K562 (cell line): ENCODE measurements at regions not wholly inside any gene's neighbourhood (a gene's known extent, or its start where the extent isn't known, plus 50 kb on each side); places are given as distances from the start of the nearest gene placed in this dataset.

Experiments
- ID3 ChIP-seq, 2 experiments: fragments of 250-450 bp in 1 of 2; fragments of 450-650 bp in 1 of 2; sonication (Bioruptor Pico) in 1 of 2; IDR thresholded peaks; 2 replicates each; pipeline versions ENCODE4 v1.6.1 to v1.8.0; 2016 to 2021; ENCODE audit warnings: mild to moderate bottlenecking in 2 of 2, moderate library complexity in 2 of 2, missing compliant biosample characterization in 1 of 2, missing genetic modification characterization in 1 of 2
- NR2C1 ChIP-seq, 2 experiments: fragments of 450-650 bp; IDR thresholded peaks; 2 replicates each; pipeline ENCODE4 v1.6.1; 2017; ENCODE audit warnings: mild to moderate bottlenecking in 2 of 2, antibody characterized with exemption in 1 of 2, inconsistent platforms in 1 of 2, missing compliant biosample characterization in 1 of 2, missing genetic modification characterization in 1 of 2
- PCBP2 ChIP-seq: fragments of 200-400 bp; formaldehyde crosslinking; IDR thresholded peaks from 2 replicates; pipeline ENCODE4 v1.6.1; 2018; ENCODE audit warnings: low read length, low read depth, mild to moderate bottlenecking, moderate library complexity; ENCODE audit not compliant: poor library complexity, severe bottlenecking
- RBFOX2 ChIP-seq: fragments of 200-400 bp; formaldehyde crosslinking; IDR thresholded peaks from 2 replicates; pipeline ENCODE4 v1.6.1; 2017; ENCODE audit warnings: low read depth, mild to moderate bottlenecking, low read length, moderate library complexity
- REST ChIP-seq, 2 experiments: fragments of 450-650 bp; formaldehyde crosslinking in 1 of 2; IDR thresholded peaks; 2 replicates each; pipeline versions ENCODE4 v1.4.0 to v1.6.1; 2014 to 2020; ENCODE audit warnings: mild to moderate bottlenecking in 2 of 2, borderline replicate concordance in 1 of 2, low read depth in 1 of 2
- TAF1 ChIP-seq: IDR thresholded peaks from 2 replicates; pipeline ENCODE4 v1.6.1; 2011; ENCODE audit warnings: mild to moderate bottlenecking, low read length, moderate library complexity; ENCODE audit not compliant: insufficient read depth, control insufficient read depth, severe bottlenecking; ENCODE audit errors: extremely low read depth
- TEAD1 ChIP-seq, 2 experiments: fragments of 450-650 bp in 1 of 2; sonication (generic) in 1 of 2; formaldehyde crosslinking; IDR thresholded peaks; 2 replicates each; pipeline versions ENCODE4 v1.4.0 to v1.8.0; 2020 to 2022; ENCODE audit warnings: mild to moderate bottlenecking in 2 of 2, missing genetic modification reagents in 1 of 2
- ZKSCAN8 ChIP-seq: fragments of 200-800 bp; sonication (Bioruptor generic); IDR thresholded peaks from 2 replicates; pipeline ENCODE4 v1.6.1; 2016; ENCODE audit warnings: missing genetic modification characterization, missing compliant biosample characterization
- ZNF324 ChIP-seq: fragments of 250-450 bp; sonication (Bioruptor Pico); IDR thresholded peaks from 2 replicates; pipeline ENCODE4 v1.4.0; 2020; ENCODE audit warnings: mild to moderate bottlenecking

GRCh38 chr18:34061226-34061625 is 163.5 kb downstream of the NOL4 start (continued):
- TF ChIP-seq REST (IDR thresholded peaks at IDR 0.05; ENCODE audit: borderline replicate concordance), result no peak
- TF ChIP-seq REST (CRISPR knock-in tag; IDR thresholded peaks at IDR 0.05; ENCODE audit: low read depth), result no peak
- TF ChIP-seq RBFOX2, result no peak
- no peak for TF ChIP-seq ID3 (CRISPR knock-in tag; IDR thresholded peaks at IDR 0.05)
- TF ChIP-seq ID3 (tag; IDR thresholded peaks at IDR 0.05), result no peak
- TF ChIP-seq NR2C1 (IDR thresholded peaks at IDR 0.05), result no peak
- no peak for TF ChIP-seq NR2C1 (tag; IDR thresholded peaks at IDR 0.05)
- TF ChIP-seq TAF1, result no peak
- no peak for TF ChIP-seq PCBP2
- TF ChIP-seq ZNF324 (CRISPR knock-in tag), result no peak
- no peak for TF ChIP-seq ZKSCAN8 (CRISPR knock-in tag)
- no peak for TF ChIP-seq TEAD1 (CRISPR knock-in tag; IDR thresholded peaks at IDR 0.05)
